Hematopoietic multipotent progenitor cell treated with erythropoietin and hydrocortisone succinate and interleukin-3 and kit ligand, for 8 days (in vitro differentiated cells): ENCODE measurements at regions not wholly inside any gene's neighbourhood (a gene's known extent, or its start where the extent isn't known, plus 50 kb on each side); places are given as distances from the start of the nearest gene placed in this dataset.

Experiments
- DNase-seq: peaks from one replicate; pipeline ENCODE4 v3.0.0-alpha.2; 2015

DNA sequence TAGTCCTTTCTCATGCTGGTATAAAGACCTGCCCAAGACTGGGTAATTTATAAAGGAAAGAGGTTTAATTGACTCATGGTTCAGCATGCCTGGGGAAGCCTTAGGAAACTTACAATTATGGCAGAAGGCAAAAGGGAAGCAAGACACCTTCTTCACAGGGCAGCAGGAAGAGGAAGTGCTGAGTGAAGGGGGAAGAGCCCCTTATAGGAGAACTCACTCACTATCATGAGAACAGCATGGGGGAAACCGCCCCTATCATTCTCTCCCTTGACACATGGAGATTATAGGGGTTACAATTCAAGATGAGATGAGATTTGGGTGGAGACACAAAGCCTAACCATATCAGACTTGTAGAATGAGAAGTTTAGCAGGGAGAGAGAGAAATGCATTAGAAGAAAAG, 373.3 kb upstream of the DIAPH2 start:
- no peak for DNase-seq

DNA sequence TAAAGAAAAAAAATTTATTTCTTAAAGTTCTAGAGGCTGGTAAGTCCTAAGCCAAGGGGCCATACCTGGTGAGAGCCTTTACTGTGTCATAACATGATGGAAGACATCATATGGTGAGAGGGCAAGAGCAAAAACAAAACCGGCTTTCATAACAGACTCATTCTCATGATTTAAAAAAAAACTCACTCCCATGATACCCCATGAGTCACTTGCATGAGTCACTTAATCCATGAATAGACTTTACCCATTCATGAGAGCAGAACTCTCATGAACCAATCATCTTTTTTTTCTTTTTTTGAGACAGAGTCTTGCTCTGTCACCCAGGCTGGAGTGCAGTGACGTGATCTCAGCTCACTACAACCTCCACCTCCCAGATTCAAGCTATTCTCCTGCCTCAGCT, 369.7 kb upstream of the DIAPH2 start:
- DNase-seq, result no peak

DNA sequence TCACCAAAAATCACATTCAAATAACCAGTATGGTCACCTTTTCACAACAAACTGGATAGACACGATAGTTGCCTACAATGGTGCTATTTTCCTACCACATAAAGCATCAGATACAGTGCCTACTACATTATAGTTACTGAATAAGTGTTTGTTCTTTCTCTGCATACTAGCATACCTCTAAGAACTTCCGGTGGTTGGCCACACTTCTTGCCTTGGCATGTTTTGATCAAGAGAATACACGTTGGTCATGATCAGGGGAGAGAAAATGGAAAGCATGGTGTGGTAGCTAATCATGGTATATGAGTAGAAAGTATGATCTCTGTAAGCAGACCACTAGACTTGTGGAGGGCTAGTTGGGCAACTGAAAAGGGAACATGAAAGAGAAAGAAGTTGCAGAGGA, 322.8 kb upstream of the DIAPH2 start:
- no peak for DNase-seq

- DNase-seq, result peak; percentile 20
These were observed 312.2 kb upstream of the DIAPH2 start for GRCh38 chrX:96372313-96373046.

DNA sequence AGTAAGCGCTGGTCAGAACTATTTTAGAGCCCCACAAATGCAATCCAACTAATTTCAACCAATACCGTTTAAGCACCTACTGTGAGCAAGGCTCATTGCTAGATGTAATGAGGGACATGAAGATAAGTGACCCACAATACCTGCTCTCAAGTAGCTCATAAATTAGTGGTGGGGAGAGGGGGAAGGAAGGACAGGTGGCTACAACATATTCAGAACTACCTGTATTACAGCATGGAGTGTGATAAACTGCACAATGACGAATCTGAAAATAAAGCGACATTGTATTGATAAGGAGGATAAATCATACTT, 311.6 kb upstream of the DIAPH2 start:
- no peak for DNase-seq

GRCh38 chrX:96376266-96376665, 308.4 kb upstream of the DIAPH2 start:
- no peak for DNase-seq

DNA sequence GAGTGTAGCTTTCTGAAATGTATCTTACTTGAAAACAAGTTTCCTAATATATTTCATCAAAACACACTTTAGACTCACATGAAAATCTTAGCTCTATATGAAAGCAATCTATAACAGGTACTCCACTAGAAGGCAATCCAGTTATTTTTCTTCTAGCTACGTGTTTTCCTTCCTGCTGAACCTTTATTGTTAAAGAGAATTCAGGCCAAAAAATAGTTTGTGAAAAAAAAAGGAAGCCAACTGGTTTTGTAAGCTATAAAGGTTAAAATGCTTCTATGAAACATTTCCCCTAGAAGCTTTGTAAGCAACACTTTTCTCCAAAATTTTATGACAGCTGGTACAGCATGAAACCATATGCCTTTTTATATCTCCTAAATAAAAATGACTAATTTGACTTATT, 304.7 kb upstream of the DIAPH2 start:
- no peak for DNase-seq

DNA sequence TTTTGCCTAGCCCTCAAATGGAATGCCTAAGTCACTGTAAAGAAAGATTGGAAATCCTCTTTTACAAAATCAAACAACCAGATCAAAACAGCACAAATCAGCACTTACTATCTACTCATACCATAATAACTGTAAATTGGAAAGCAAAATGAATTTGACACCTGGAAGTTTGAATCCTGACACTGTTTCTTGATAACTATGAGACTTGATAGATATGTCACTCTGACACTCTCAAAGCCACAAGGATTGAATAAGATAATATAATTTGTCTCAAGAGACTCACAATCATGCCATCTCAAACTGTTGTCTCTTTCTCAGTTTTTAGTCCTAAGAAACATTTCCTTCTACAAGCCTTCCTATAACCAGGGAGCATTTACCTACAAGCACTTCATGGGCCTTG, 302.6 kb upstream of the DIAPH2 start:
- DNase-seq, result no peak

DNA sequence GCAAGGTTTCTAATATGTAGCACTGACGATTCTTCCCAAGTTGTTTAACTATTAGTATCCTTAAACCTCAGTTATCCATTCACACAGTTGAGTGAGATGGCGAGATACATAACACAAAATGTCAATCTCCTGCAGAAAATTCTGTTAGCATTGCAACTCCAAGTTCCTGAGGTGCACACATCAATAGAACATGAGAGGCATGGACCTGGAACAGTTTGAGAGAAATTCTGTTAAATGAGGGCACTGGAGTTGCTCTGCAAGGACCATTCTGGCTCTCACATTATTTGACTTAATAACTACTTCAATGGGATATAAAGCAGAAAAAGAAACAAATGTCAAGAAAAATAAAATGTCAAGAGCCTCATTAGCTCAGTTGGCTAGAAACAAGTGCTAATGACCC, 301.2 kb upstream of the DIAPH2 start:
- no peak for DNase-seq

DNA sequence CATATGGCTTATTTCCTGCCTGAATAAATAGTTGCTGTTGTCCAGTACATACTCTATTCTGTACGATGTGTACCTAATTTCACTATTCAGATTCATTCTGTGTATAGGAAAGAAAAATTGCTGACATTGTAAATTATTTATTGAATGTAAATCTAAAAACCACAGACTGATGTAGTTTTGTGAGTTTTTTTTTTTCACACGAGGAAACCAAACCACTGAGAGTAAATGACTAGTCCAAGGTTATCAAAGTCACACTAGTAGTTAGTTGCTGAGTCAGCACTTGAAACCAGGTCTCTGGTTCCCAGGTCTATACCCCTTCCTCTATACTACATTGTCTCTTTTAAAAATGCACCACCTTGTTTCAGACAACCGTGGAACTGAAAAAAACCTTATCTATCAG, 298.3 kb upstream of the DIAPH2 start:
- no peak for DNase-seq

- no peak for DNase-seq
These were observed 297.7 kb upstream of the DIAPH2 start for GRCh38 chrX:96386981-96387380.

GRCh38 chrX:96387801-96388200, 296.8 kb upstream of the DIAPH2 start:
- DNase-seq, result no peak

- no peak for DNase-seq
These were observed 295.2 kb upstream of the DIAPH2 start for GRCh38 chrX:96389281-96390047.

DNA sequence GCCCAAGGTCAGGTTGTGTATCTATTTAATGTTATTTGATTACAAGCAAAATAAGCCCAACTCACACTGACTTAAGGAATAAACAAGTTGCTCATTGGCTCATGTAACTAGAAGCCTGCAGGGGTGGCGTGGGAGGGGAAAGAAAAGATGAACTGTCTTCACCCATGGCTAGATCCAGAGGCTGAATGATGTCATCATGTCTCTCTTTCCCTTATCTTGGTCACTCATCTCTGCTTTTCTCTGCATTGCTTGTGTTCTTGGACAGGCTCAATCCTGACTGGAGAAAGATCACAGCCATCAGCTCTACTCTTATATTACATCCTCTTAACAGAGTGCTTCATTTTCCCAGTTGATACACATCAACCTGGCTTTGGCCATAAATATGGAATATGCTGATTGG, 290.0 kb upstream of the DIAPH2 start:
- DNase-seq, result no peak

DNA sequence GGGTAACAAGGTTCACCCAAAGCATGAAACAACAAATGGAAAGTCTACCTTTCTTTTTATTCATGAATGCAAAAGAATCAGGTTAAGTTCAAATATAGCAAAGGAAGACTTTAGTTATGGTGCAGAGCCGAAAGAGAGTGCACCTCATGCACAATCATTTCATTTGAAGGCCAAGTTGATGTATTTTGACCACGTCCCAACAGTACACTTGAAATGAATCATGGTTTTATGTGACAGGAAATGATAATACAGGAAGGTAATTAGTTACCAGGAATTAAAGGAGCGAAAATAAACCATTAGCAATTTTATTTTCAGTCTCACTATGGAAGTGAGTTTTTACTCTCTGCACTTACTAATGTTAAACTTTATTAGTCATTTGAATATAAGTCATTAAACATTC, 281.2 kb upstream of the DIAPH2 start:
- no peak for DNase-seq

- DNase-seq, result no peak
These were observed 278.8 kb upstream of the DIAPH2 start for GRCh38 chrX:96405842-96406241.

- no peak for DNase-seq
These were observed 277.6 kb upstream of the DIAPH2 start for GRCh38 chrX:96407072-96407471.

DNA sequence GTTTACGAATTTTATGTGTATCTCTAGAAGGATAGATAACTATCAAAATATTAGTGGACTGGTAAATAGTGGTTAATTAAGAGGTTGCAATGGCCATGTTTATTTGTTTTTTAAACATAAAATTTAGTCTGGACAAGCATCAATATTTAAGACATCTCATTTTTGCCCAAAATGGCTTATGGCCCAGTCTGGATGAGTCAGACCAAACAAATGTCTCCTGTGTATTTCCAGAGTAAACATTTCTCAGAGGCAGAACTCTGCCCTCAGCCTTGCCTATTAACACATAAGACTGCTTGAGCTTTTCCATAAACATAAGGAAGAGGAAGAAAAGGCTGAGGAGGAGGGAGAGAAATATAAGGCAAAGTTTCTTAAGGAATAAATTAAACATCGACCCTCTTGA, 277.1 kb upstream of the DIAPH2 start:
- no peak for DNase-seq

DNA sequence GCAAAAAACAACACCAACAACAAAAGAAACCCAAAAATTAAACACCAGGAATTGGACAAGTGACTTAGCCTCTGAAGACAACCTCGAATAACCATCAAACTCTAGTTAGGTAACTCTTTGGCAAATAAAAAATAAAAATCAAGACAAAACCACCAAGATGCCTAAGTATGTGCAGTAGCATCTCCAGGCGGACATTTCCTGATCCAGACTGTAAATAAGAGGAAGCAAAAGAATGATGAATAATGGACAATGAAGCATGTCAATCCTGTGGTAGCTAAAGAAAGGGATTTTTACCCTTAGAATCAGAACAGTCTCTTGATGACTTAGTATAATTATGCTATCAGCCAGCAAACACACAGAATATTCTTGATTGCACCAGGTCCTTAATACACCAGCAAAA, 276.7 kb upstream of the DIAPH2 start:
- no peak for DNase-seq

GRCh38 chrX:96410927-96411326, 273.7 kb upstream of the DIAPH2 start:
- DNase-seq, result no peak

DNA sequence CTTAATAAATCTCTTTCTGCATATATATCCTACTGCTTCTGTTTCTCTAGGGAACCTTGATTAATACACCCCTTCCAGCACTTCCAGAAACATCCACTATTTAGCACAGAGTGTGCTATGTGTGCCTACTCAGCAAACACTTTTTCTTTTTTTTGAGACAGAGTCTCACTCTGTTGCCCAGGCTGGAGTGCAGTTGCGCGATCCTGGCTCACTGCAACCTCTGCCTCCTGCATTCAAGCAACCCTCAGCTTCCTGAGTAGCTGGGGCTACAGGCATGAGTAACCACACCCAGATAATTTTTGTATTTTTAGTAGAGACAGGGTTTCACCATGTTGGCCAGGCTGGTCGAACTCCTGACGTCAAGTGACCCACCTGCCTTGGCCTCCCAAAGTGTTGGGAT, 266.9 kb upstream of the DIAPH2 start:
- no peak for DNase-seq

DNA sequence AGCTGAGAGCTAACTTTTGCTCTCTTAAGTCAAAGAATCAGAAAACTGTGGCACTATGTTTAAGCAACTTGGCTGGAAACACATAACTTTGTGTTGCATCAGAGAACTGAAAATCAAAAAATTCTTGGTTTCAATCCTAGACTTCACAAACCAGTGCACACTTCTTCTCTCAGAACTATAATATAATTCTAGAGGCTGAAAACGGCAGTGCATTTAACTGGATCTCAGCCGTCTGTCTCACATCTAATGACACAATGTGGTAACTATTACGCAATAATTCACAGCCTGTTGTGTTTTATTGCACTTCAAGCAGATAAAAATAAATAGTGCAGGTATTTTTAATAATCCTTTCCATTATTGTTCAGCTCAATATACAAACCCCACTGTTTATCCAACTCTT, 260.6 kb upstream of the DIAPH2 start:
- no peak for DNase-seq

- peak; percentile 1 for DNase-seq
These were observed 259.4 kb upstream of the DIAPH2 start for GRCh38 chrX:96425200-96425599.

DNA sequence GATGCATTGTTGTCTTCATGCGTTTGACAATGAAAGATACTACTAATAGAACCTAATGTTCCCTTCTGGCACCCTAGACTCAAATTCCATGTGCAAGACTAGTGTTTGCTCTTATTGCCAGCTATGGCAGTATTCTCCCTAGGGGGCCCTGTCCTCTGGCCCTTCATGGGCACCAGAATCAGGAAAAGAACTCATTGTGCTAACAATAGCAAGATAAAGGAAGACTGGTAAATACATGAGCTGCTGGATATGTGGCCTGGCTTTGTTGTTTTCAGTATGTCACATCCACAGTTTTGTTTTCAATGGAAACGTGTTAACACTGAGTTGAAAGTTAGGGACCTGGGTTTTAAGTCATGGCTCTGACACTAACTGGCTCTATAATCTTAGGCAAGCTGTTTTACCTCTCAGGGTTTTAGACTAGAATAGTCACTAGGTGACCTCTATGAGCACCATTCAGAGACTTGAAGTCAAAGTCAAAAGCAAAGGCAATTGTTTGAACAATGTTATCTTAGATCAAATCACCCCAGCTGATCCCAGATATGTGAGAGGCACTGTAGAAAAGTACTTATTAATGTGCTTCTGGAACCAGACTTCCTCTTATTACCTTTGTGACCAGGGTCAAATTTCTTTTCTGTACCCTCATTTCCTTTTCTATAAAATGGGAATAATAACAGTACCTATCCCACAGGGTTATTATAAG, 253.7 kb upstream of the DIAPH2 start:
- DNase-seq, result no peak
